ENCODE measurements at regions not wholly inside any gene's neighbourhood (a gene's known extent, or its start where the extent isn't known, plus 50 kb on each side); places are given as distances from the start of the nearest gene placed in this dataset.

DNA sequence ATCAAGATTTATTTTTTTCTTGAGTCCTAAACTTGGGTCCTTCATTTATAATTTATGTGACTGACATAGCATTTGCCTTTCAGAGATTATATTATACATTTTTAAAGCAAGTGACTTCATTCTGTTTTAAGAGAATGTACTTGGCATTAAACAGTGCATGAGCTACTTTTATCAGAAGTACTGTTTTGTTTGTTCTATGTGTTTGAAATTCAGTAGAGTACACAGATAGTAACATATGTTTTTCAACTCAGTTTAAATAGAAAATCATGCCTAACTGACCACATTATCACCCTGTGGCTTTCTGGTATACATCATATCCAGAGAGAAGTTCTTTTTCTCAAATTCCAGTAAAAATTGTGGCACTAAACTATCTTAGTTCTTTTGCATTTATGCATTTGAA lies 335.3 kb upstream of the CDH18 start:
- TF ChIP-seq, protein P1, sequence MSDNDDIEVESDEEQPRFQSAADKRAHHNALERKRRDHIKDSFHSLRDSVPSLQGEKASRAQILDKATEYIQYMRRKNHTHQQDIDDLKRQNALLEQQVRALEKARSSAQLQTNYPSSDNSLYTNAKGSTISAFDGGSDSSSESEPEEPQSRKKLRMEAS (IDR thresholded peaks at IDR 0.05): no peak
- TF ChIP-seq NFIC (IDR thresholded peaks at IDR 0.05) (no peak), TAF1 (IDR thresholded peaks at IDR 0.05; ENCODE audit: low read depth) (no peak), YY1 (IDR thresholded peaks at IDR 0.05; ENCODE audit: low read depth) (no peak)

Data from Ishikawa (cell line).